Chondrocyte (in vitro differentiated cells): ENCODE measurements at regions not wholly inside any gene's neighbourhood (a gene's known extent, or its start where the extent isn't known, plus 50 kb on each side); places are given as distances from the start of the nearest gene placed in this dataset.

ENCODE experiments used
- DNase-seq: peaks from one replicate; pipeline ENCODE4 v3.0.0; 2021; ENCODE audit warnings: mixed read lengths, low spot score
- H3K27ac Mint-ChIP-seq: one replicate; pipeline ENCODE4 v1.8.0; 2021; ENCODE audit warnings: mild to moderate bottlenecking, moderate library complexity, mixed read lengths; ENCODE audit not compliant: unreplicated experiment
- H3K27me3 Mint-ChIP-seq: 2 replicates; pipeline ENCODE4 v1.8.0; 2021; ENCODE audit warnings: low read depth, mixed read lengths
- H3K36me3 Mint-ChIP-seq: 2 replicates; pipeline ENCODE4 v1.8.0; 2021; ENCODE audit warnings: low read depth, mixed read lengths
- H3K4me1 Mint-ChIP-seq: 2 replicates; pipeline ENCODE4 v1.8.0; 2021; ENCODE audit warnings: low read depth, mild to moderate bottlenecking, mixed read lengths
- H3K4me3 Mint-ChIP-seq: one replicate; pipeline ENCODE4 v1.8.0; 2021; ENCODE audit warnings: mild to moderate bottlenecking, moderate library complexity, mixed read lengths; ENCODE audit not compliant: unreplicated experiment
- H3K9me3 Mint-ChIP-seq: 2 replicates; pipeline ENCODE4 v1.8.0; 2021; ENCODE audit warnings: low read depth, mixed read lengths
- TF ChIP-seq, protein P1 (sequence below): fragments of 200-600 bp; sonication (generic); IDR thresholded peaks from 2 replicates; pipeline ENCODE4 v1.5.0; 2021; ENCODE audit warnings: antibody characterized with exemption, mild to moderate bottlenecking, moderate library complexity

GRCh38 chr1:69513601-69514000, 54.1 kb upstream of the LRRC7 start:
- no peaks in the 10 kb centered on the region for H3K36me3 Mint-ChIP-seq
- TF ChIP-seq, protein P1, sequence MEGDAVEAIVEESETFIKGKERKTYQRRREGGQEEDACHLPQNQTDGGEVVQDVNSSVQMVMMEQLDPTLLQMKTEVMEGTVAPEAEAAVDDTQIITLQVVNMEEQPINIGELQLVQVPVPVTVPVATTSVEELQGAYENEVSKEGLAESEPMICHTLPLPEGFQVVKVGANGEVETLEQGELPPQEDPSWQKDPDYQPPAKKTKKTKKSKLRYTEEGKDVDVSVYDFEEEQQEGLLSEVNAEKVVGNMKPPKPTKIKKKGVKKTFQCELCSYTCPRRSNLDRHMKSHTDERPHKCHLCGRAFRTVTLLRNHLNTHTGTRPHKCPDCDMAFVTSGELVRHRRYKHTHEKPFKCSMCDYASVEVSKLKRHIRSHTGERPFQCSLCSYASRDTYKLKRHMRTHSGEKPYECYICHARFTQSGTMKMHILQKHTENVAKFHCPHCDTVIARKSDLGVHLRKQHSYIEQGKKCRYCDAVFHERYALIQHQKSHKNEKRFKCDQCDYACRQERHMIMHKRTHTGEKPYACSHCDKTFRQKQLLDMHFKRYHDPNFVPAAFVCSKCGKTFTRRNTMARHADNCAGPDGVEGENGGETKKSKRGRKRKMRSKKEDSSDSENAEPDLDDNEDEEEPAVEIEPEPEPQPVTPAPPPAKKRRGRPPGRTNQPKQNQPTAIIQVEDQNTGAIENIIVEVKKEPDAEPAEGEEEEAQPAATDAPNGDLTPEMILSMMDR = no peak
- no peaks in the 10 kb centered on the region for H3K4me1 Mint-ChIP-seq
- DNase-seq = no peak
- no peak overlapping the region for H3K4me3 Mint-ChIP-seq
- no peak overlapping the region for H3K27ac Mint-ChIP-seq
- H3K27me3 Mint-ChIP-seq = no peaks in the 10 kb centered on the region
- H3K9me3 Mint-ChIP-seq = no peaks in the 10 kb centered on the region
